ENCODE measurements at regions not wholly inside any gene's neighbourhood (a gene's known extent, or its start where the extent isn't known, plus 50 kb on each side); places are given as distances from the start of the nearest gene placed in this dataset.

GRCh38 chr19:27901078-27901477, 1311.9 kb downstream of the UQCRFS1 start:
- H3K4me3 ChIP-seq (ENCODE audit: severe bottlenecking) = no peak overlapping the region
- no peak for TF ChIP-seq CTCF (IDR thresholded peaks at IDR 0.05; ENCODE audit: poor library complexity, severe bottlenecking)
- H3K36me3 ChIP-seq (ENCODE audit: low read depth) = no peaks in the 10 kb centered on the region
- ATAC-seq (ENCODE audit: low read depth) (no peak), DNase-seq (ENCODE audit: low spot score) (no peak)
- H3K4me1 ChIP-seq (ENCODE audit: insufficient read depth, poor library complexity, severe bottlenecking) = no peaks in the 10 kb centered on the region
- H3K27ac ChIP-seq (ENCODE audit: poor library complexity, severe bottlenecking) = no peak overlapping the region
- H3K27me3 ChIP-seq (ENCODE audit: insufficient read depth, poor library complexity, severe bottlenecking) = no peaks in the 10 kb centered on the region
- no peaks in the 10 kb centered on the region for H3K9me3 ChIP-seq (ENCODE audit: severe bottlenecking)

- Histone ChIP-seq H3K27me3 (ENCODE audit: insufficient read depth, poor library complexity, severe bottlenecking) (no peaks in the 10 kb centered on the region), H3K27ac (ENCODE audit: poor library complexity, severe bottlenecking) (no peak overlapping the region), H3K36me3 (ENCODE audit: low read depth) (no peaks in the 10 kb centered on the region), H3K4me1 (ENCODE audit: insufficient read depth, poor library complexity, severe bottlenecking) (no peaks in the 10 kb centered on the region), H3K4me3 (ENCODE audit: severe bottlenecking) (no peak overlapping the region), H3K9me3 (ENCODE audit: severe bottlenecking) (no peaks in the 10 kb centered on the region)
- no peak for TF ChIP-seq CTCF (IDR thresholded peaks at IDR 0.05; ENCODE audit: poor library complexity, severe bottlenecking)
- DNase-seq (ENCODE audit: low spot score) = no peak
- ATAC-seq (ENCODE audit: low read depth) = no peak
Measured at GRCh38 chr19:27896091-27896490, 1316.9 kb downstream of the UQCRFS1 start.

GRCh38 chr19:27894906-27895754, 1317.8 kb downstream of the UQCRFS1 start:
- Histone ChIP-seq H3K9me3 (ENCODE audit: severe bottlenecking) (no peaks in the 10 kb centered on the region), H3K27ac (ENCODE audit: poor library complexity, severe bottlenecking) (no peak overlapping the region)
- ATAC-seq (ENCODE audit: low read depth) = no peak

GRCh38 chr19:27892500-27892899, 1320.5 kb downstream of the UQCRFS1 start:
- no peaks in the 10 kb centered on the region for H3K27me3 ChIP-seq (ENCODE audit: insufficient read depth, poor library complexity, severe bottlenecking)
- no peak for ATAC-seq (ENCODE audit: low read depth)
- H3K9me3 ChIP-seq (ENCODE audit: severe bottlenecking) = no peaks in the 10 kb centered on the region
- no peak overlapping the region for H3K27ac ChIP-seq (ENCODE audit: poor library complexity, severe bottlenecking)
- H3K4me3 ChIP-seq (ENCODE audit: severe bottlenecking) = no peak overlapping the region
- no peak for TF ChIP-seq CTCF (IDR thresholded peaks at IDR 0.05; ENCODE audit: poor library complexity, severe bottlenecking)
- DNase-seq (ENCODE audit: low spot score) = no peak
- H3K4me1 ChIP-seq (ENCODE audit: insufficient read depth, poor library complexity, severe bottlenecking) = no peaks in the 10 kb centered on the region
- H3K36me3 ChIP-seq (ENCODE audit: low read depth) = no peaks in the 10 kb centered on the region

More at GRCh38 chr19:27894906-27895754, 1317.8 kb downstream of the UQCRFS1 start:
- no peak overlapping the region for H3K4me3 ChIP-seq (ENCODE audit: severe bottlenecking)
- H3K27me3 ChIP-seq (ENCODE audit: insufficient read depth, poor library complexity, severe bottlenecking) = no peaks in the 10 kb centered on the region
- no peak for TF ChIP-seq CTCF (IDR thresholded peaks at IDR 0.05; ENCODE audit: poor library complexity, severe bottlenecking)
- no peaks in the 10 kb centered on the region for H3K4me1 ChIP-seq (ENCODE audit: insufficient read depth, poor library complexity, severe bottlenecking)
- no peak for DNase-seq (ENCODE audit: low spot score)
- no peaks in the 10 kb centered on the region for H3K36me3 ChIP-seq (ENCODE audit: low read depth)

GRCh38 chr19:27891411-27891810, 1321.5 kb downstream of the UQCRFS1 start:
- no peaks in the 10 kb centered on the region for H3K9me3 ChIP-seq (ENCODE audit: severe bottlenecking)

More at GRCh38 chr19:27891411-27891810, 1321.5 kb downstream of the UQCRFS1 start:
- H3K4me3 ChIP-seq (ENCODE audit: severe bottlenecking) = no peak overlapping the region
- DNase-seq (ENCODE audit: low spot score) = no peak
- no peaks in the 10 kb centered on the region for H3K36me3 ChIP-seq (ENCODE audit: low read depth)
- H3K27me3 ChIP-seq (ENCODE audit: insufficient read depth, poor library complexity, severe bottlenecking) = no peaks in the 10 kb centered on the region
- no peak overlapping the region for H3K27ac ChIP-seq (ENCODE audit: poor library complexity, severe bottlenecking)
- no peak for TF ChIP-seq CTCF (IDR thresholded peaks at IDR 0.05; ENCODE audit: poor library complexity, severe bottlenecking)
- ATAC-seq (ENCODE audit: low read depth) = no peak
- H3K4me1 ChIP-seq (ENCODE audit: insufficient read depth, poor library complexity, severe bottlenecking) = no peaks in the 10 kb centered on the region
